ENCODE measurements at regions not wholly inside any gene's neighbourhood (a gene's known extent, or its start where the extent isn't known, plus 50 kb on each side); places are given as distances from the start of the nearest gene placed in this dataset.

DNA sequence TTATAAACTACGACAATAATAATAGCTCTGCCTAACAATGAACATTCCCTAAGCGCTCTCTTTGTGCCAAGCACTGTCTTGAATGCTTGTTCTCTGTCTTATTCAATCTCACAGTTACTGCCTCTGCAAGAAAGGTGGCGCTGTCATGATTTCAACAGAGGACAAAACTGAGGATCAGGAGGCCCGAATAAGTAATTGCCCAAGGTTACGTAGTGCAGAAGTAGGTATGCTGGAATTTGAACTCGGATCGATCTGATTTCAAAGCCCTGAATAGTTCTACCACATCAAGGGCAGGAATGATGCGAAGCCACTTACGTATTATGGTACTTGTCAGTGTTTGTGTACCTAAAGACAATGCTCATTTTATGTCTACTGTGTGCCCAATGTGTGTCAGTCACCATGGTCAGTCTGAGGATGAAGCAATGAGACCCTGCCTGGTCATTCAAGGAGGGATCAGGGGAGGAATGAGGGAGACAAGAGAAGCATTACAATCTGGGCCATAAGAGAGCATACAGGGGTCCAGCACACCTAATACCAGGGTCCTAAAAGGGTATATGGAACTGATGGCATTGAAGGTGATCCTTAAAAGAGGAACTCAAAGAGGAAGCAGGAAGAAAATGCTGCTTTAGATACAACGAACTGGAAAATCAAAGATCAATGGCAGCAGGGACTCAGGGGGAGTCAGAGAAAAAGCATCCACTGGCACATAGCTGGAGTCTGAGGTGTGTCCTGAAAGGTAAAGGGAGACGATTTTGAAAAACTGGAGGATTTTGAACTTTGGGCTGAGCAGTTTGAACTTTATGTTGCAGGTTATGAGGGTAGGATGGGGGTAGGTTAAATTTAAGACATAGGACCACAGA is 389.2 kb downstream of the PLPP3 start (continued):
- TF ChIP-seq NAIF1 (CRISPR knock-in tag; IDR thresholded peaks at IDR 0.05; ENCODE audit: borderline replicate concordance) = no peak
- TF ChIP-seq, protein P1, sequence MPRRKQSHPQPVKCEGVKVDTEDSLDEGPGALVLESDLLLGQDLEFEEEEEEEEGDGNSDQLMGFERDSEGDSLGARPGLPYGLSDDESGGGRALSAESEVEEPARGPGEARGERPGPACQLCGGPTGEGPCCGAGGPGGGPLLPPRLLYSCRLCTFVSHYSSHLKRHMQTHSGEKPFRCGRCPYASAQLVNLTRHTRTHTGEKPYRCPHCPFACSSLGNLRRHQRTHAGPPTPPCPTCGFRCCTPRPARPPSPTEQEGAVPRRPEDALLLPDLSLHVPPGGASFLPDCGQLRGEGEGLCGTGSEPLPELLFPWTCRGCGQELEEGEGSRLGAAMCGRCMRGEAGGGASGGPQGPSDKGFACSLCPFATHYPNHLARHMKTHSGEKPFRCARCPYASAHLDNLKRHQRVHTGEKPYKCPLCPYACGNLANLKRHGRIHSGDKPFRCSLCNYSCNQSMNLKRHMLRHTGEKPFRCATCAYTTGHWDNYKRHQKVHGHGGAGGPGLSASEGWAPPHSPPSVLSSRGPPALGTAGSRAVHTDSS (CRISPR knock-in tag; conservative IDR thresholded peaks at IDR 0.05) = no peak
- TF ChIP-seq, protein P2, sequence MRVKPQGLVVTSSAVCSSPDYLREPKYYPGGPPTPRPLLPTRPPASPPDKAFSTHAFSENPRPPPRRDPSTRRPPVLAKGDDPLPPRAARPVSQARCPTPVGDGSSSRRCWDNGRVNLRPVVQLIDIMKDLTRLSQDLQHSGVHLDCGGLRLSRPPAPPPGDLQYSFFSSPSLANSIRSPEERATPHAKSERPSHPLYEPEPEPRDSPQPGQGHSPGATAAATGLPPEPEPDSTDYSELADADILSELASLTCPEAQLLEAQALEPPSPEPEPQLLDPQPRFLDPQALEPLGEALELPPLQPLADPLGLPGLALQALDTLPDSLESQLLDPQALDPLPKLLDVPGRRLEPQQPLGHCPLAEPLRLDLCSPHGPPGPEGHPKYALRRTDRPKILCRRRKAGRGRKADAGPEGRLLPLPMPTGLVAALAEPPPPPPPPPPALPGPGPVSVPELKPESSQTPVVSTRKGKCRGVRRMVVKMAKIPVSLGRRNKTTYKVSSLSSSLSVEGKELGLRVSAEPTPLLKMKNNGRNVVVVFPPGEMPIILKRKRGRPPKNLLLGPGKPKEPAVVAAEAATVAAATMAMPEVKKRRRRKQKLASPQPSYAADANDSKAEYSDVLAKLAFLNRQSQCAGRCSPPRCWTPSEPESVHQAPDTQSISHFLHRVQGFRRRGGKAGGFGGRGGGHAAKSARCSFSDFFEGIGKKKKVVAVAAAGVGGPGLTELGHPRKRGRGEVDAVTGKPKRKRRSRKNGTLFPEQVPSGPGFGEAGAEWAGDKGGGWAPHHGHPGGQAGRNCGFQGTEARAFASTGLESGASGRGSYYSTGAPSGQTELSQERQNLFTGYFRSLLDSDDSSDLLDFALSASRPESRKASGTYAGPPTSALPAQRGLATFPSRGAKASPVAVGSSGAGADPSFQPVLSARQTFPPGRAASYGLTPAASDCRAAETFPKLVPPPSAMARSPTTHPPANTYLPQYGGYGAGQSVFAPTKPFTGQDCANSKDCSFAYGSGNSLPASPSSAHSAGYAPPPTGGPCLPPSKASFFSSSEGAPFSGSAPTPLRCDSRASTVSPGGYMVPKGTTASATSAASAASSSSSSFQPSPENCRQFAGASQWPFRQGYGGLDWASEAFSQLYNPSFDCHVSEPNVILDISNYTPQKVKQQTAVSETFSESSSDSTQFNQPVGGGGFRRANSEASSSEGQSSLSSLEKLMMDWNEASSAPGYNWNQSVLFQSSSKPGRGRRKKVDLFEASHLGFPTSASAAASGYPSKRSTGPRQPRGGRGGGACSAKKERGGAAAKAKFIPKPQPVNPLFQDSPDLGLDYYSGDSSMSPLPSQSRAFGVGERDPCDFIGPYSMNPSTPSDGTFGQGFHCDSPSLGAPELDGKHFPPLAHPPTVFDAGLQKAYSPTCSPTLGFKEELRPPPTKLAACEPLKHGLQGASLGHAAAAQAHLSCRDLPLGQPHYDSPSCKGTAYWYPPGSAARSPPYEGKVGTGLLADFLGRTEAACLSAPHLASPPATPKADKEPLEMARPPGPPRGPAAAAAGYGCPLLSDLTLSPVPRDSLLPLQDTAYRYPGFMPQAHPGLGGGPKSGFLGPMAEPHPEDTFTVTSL (CRISPR knock-in tag; IDR thresholded peaks at IDR 0.05; ENCODE audit: borderline replicate concordance) = peak; percentile 83
- TF ChIP-seq ZNF343 (CRISPR knock-in tag; IDR thresholded peaks at IDR 0.05) = 0 out of 2 replicates have a peak, but pooled peaks have one; percentile 66
- TF ChIP-seq ZNF331 (CRISPR knock-in tag; IDR thresholded peaks at IDR 0.05) = peak; percentile 94
- TF ChIP-seq HOXD1 (CRISPR knock-in tag; IDR thresholded peaks at IDR 0.05) = peak; percentile 57; the same call in 1 of the 2 replicates
- peak; percentile 49; the same call in 1 of the 2 replicates for TF ChIP-seq MTA1 (CRISPR knock-in tag; IDR thresholded peaks at IDR 0.05; ENCODE audit: borderline replicate concordance)
- TF ChIP-seq, protein P3, sequence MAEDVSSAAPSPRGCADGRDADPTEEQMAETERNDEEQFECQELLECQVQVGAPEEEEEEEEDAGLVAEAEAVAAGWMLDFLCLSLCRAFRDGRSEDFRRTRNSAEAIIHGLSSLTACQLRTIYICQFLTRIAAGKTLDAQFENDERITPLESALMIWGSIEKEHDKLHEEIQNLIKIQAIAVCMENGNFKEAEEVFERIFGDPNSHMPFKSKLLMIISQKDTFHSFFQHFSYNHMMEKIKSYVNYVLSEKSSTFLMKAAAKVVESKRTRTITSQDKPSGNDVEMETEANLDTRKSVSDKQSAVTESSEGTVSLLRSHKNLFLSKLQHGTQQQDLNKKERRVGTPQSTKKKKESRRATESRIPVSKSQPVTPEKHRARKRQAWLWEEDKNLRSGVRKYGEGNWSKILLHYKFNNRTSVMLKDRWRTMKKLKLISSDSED (CRISPR knock-in tag; IDR thresholded peaks at IDR 0.05) = no peak
- peak; percentile 91; the same call in 1 of the 2 replicates for TF ChIP-seq MIER3 (CRISPR knock-in tag; IDR thresholded peaks at IDR 0.05; ENCODE audit: borderline replicate concordance)
- peak; percentile 53 to 72; a peak in 3 of 4 replicates for TF ChIP-seq NR2F1 (CRISPR knock-in tag; IDR thresholded peaks at IDR 0.05)
- TF ChIP-seq KDM1A (CRISPR knock-in tag; IDR thresholded peaks at IDR 0.05) = peak; percentile 95
- TF ChIP-seq ZNF274 (CRISPR knock-in tag; IDR thresholded peaks at IDR 0.05) = no peak
- TF ChIP-seq, protein P4, sequence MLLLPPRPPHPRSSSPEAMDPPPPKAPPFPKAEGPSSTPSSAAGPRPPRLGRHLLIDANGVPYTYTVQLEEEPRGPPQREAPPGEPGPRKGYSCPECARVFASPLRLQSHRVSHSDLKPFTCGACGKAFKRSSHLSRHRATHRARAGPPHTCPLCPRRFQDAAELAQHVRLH (CRISPR knock-in tag; IDR thresholded peaks at IDR 0.05; ENCODE audit: borderline replicate concordance, low read depth) = no peak; the same call in none of the 2 replicates
- no peak for TF ChIP-seq ZNF891 (CRISPR knock-in tag; IDR thresholded peaks at IDR 0.05)
- no peak for TF ChIP-seq SRF (IDR thresholded peaks at IDR 0.05; ENCODE audit: low read depth, low read length)
- TF ChIP-seq ZNF263 (CRISPR knock-in tag; IDR thresholded peaks at IDR 0.05) = no peak
- TF ChIP-seq, protein P5, sequence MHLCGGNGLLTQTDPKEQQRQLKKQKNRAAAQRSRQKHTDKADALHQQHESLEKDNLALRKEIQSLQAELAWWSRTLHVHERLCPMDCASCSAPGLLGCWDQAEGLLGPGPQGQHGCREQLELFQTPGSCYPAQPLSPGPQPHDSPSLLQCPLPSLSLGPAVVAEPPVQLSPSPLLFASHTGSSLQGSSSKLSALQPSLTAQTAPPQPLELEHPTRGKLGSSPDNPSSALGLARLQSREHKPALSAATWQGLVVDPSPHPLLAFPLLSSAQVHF (CRISPR knock-in tag; IDR thresholded peaks at IDR 0.05) = no peak
- TF ChIP-seq ATAD3A (CRISPR knock-in tag; IDR thresholded peaks at IDR 0.05) = no peak
- TF ChIP-seq YEATS2 (CRISPR knock-in tag; IDR thresholded peaks at IDR 0.05; ENCODE audit: borderline replicate concordance) = peak; percentile 63; the same call in 1 of the 2 replicates
- 0 out of 2 replicates have a peak, but pooled peaks have one; percentile 65 for TF ChIP-seq PRMT3 (CRISPR knock-in tag; IDR thresholded peaks at IDR 0.05; ENCODE audit: borderline replicate concordance, low read depth)
